Neuronal stem cell (in vitro differentiated cells): ENCODE measurements at regions not wholly inside any gene's neighbourhood (a gene's known extent, or its start where the extent isn't known, plus 50 kb on each side); places are given as distances from the start of the nearest gene placed in this dataset.
A peak's percentile ranks its signal among the peaks of the same experiment; 100 is the strongest.
"Not testable (repeated sequence)": the region's sequence is repeated elsewhere in the genome, so short reads cannot be mapped to it uniquely, and the experiment has no call there.

Experiments used
- DNase-seq: peaks from one replicate; pipeline ENCODE4 v3.0.0-alpha.2; 2013; ENCODE audit warnings: low spot score
- H2AFZ ChIP-seq: one replicate; pipeline ENCODE4 v1.6.1; 2013; ENCODE audit warnings: mild to moderate bottlenecking, low read length, inconsistent platforms
- H2AK5ac ChIP-seq: 2 replicates; pipeline ENCODE4 v1.6.1; 2013; ENCODE audit warnings: low read depth, mild to moderate bottlenecking, inconsistent platforms, low read length, moderate library complexity, mixed read lengths
- H2BK120ac ChIP-seq: 2 replicates; pipeline ENCODE4 v1.6.1; 2013; ENCODE audit warnings: low read depth, mild to moderate bottlenecking, inconsistent platforms, low read length, moderate library complexity, mixed read lengths
- H2BK12ac ChIP-seq: one replicate; pipeline ENCODE4 v1.6.1; 2013; ENCODE audit warnings: low read length, inconsistent platforms
- H2BK15ac ChIP-seq: 2 replicates; pipeline ENCODE4 v1.6.1; 2013; ENCODE audit warnings: mild to moderate bottlenecking, low read length, inconsistent platforms, mixed read lengths
- H2BK5ac ChIP-seq: one replicate; pipeline ENCODE4 v1.6.1; 2013; ENCODE audit warnings: inconsistent platforms, mild to moderate bottlenecking, low read length, moderate library complexity
- H3K14ac ChIP-seq: one replicate; pipeline ENCODE4 v1.6.1; 2013; ENCODE audit warnings: low read length, inconsistent platforms
- H3K18ac ChIP-seq: 2 replicates; pipeline ENCODE4 v1.6.1; 2013; ENCODE audit warnings: low read length, inconsistent platforms
- H3K23ac ChIP-seq: 2 replicates; pipeline ENCODE4 v1.6.1; 2013; ENCODE audit warnings: low read depth, mild to moderate bottlenecking, mixed read lengths, low read length, inconsistent platforms; ENCODE audit not compliant: poor library complexity
- H3K27ac ChIP-seq: replicated peaks from 3 replicates; pipeline ENCODE4 v1.5.1; 2013; ENCODE audit warnings: low read length, inconsistent platforms
- H3K27me3 ChIP-seq, 3 experiments: 2 replicates each; pipeline ENCODE4 v1.6.1; 2013; ENCODE audit warnings: low read length in 3 of 3, mild to moderate bottlenecking in 2 of 3, inconsistent platforms in 1 of 3, low read depth in 1 of 3, mixed read lengths in 1 of 3, moderate library complexity in 1 of 3; ENCODE audit not compliant: control insufficient read depth in 3 of 3, insufficient read depth in 3 of 3
- H3K36me3 ChIP-seq, 2 donors: replicated peaks in 1 of 2; 2 replicates each; pipeline ENCODE4 v1.6.1; 2013; ENCODE audit warnings: low read length in 2 of 2; ENCODE audit not compliant: control insufficient read depth in 2 of 2, insufficient read depth in 2 of 2
- H3K4ac ChIP-seq: 2 replicates; pipeline ENCODE4 v1.6.1; 2013; ENCODE audit warnings: inconsistent platforms, mild to moderate bottlenecking, low read length, moderate library complexity
- H3K4me1 ChIP-seq, 2 donors: 1 replicate in 1 of 2; 2 replicates in 1 of 2; pipeline ENCODE4 v1.6.1; 2013; ENCODE audit warnings: low read length in 2 of 2, low read depth in 1 of 2; ENCODE audit not compliant: control insufficient read depth in 2 of 2, insufficient read depth in 1 of 2
- H3K4me2 ChIP-seq: one replicate; pipeline ENCODE4 v1.6.1; 2013; ENCODE audit warnings: mild to moderate bottlenecking, low read length, inconsistent platforms; ENCODE audit not compliant: insufficient read depth, poor library complexity, severe bottlenecking
- H3K4me3 ChIP-seq, 2 donors: 2 replicates each; pipeline ENCODE4 v1.5.1; 2013; ENCODE audit warnings: low read length in 2 of 2, mild to moderate bottlenecking in 2 of 2, inconsistent platforms in 1 of 2, moderate library complexity in 1 of 2
- H3K79me1 ChIP-seq: one replicate; pipeline ENCODE4 v1.6.1; 2013; ENCODE audit warnings: low read depth, mild to moderate bottlenecking, inconsistent platforms, low read length, moderate library complexity
- H3K9ac ChIP-seq: one replicate; pipeline ENCODE4 v1.6.1; 2013; ENCODE audit warnings: mild to moderate bottlenecking, low read depth, low read length, inconsistent platforms; ENCODE audit not compliant: poor library complexity
- H3K9me3 ChIP-seq, 2 donors: replicated peaks in 1 of 2; 2 replicates each; pipeline versions ENCODE3 to v1.6.1; 2013; ENCODE audit warnings: low read length in 2 of 2, mild to moderate bottlenecking in 2 of 2, inconsistent platforms in 1 of 2, low read depth in 1 of 2, mixed read lengths in 1 of 2, moderate library complexity in 1 of 2; ENCODE audit not compliant: control insufficient read depth in 2 of 2, insufficient read depth in 1 of 2
- H4K8ac ChIP-seq: one replicate; pipeline ENCODE4 v1.6.1; 2013; ENCODE audit warnings: low read depth, mild to moderate bottlenecking, inconsistent platforms, low read length, moderate library complexity
- H4K91ac ChIP-seq: one replicate; pipeline ENCODE4 v1.6.1; 2013; ENCODE audit warnings: low read length, low read depth, mild to moderate bottlenecking, inconsistent platforms; ENCODE audit not compliant: poor library complexity
- WGBS, 2 donors: extraction: QIAGEN DNeasy Blood & Tissue Kit; methylation state at CpG; one replicate each; pipeline ENCODE4 v1.1.7; 2013; ENCODE audit warnings: missing lambda C conversion rate in 2 of 2, mixed read lengths in 1 of 2; ENCODE audit not compliant: insufficient read length in 2 of 2, insufficient replicate concordance in 1 of 2; ENCODE audit errors: extremely low coverage in 2 of 2; 5-methylcytosine and 5-hydroxymethylcytosine counted together

- WGBS, 2 donors = no CpG with 5 or more reads among the region's 2 CpGs
- H2BK12ac ChIP-seq, H3K14ac ChIP-seq, H3K4me2 ChIP-seq, H3K4me1 ChIP-seq, H3K9ac ChIP-seq, H2BK5ac ChIP-seq, H3K79me1 ChIP-seq, H3K36me3 ChIP-seq, H3K9me3 ChIP-seq, H2BK120ac ChIP-seq, H3K4me3 ChIP-seq, H3K27me3 ChIP-seq, H2AFZ ChIP-seq, H3K23ac ChIP-seq, H2AK5ac ChIP-seq, H3K18ac ChIP-seq, H3K4ac ChIP-seq, H2BK15ac ChIP-seq, H4K8ac ChIP-seq, H3K27ac ChIP-seq, H4K91ac ChIP-seq, DNase-seq: not testable (repeated sequence)
These were observed 292.0 kb downstream of the GOLGA6L6 start for GRCh38 chr15:20249677-20249970.

- not testable (repeated sequence) for H2BK15ac ChIP-seq, H3K36me3 ChIP-seq, H3K9me3 ChIP-seq, H2BK12ac ChIP-seq, H3K4ac ChIP-seq, H3K4me1 ChIP-seq, H3K18ac ChIP-seq, H3K4me2 ChIP-seq, H2BK5ac ChIP-seq, H4K8ac ChIP-seq, H3K79me1 ChIP-seq, H3K23ac ChIP-seq, H2AK5ac ChIP-seq, H3K9ac ChIP-seq, DNase-seq, H3K27me3 ChIP-seq, H3K4me3 ChIP-seq, H3K14ac ChIP-seq, H4K91ac ChIP-seq, H3K27ac ChIP-seq, H2AFZ ChIP-seq, H2BK120ac ChIP-seq
- WGBS, 2 donors = no CpG with 5 or more reads among the region's 4 CpGs
These were observed 293.2 kb downstream of the GOLGA6L6 start for GRCh38 chr15:20248434-20248833.

GRCh38 chr15:20247137-20247536 is 294.5 kb downstream of the GOLGA6L6 start:
- H3K9me3 ChIP-seq, H3K27ac ChIP-seq, H3K4me2 ChIP-seq, DNase-seq, H4K91ac ChIP-seq, H3K36me3 ChIP-seq, H4K8ac ChIP-seq, H2BK12ac ChIP-seq, H3K4ac ChIP-seq, H3K4me3 ChIP-seq, H3K27me3 ChIP-seq, H2BK5ac ChIP-seq, H3K79me1 ChIP-seq, H3K9ac ChIP-seq, H2AFZ ChIP-seq, H2BK15ac ChIP-seq, H3K4me1 ChIP-seq, H3K23ac ChIP-seq, H3K14ac ChIP-seq, H3K18ac ChIP-seq, H2AK5ac ChIP-seq, H2BK120ac ChIP-seq: not testable (repeated sequence)
- WGBS, 2 donors = no CpG with 5 or more reads among the region's 6 CpGs

- H3K4me1 ChIP-seq, H3K27me3 ChIP-seq, DNase-seq, H2BK120ac ChIP-seq, H3K27ac ChIP-seq, H3K23ac ChIP-seq, H3K14ac ChIP-seq, H3K4me2 ChIP-seq, H3K4me3 ChIP-seq, H2AFZ ChIP-seq, H3K9ac ChIP-seq, H4K91ac ChIP-seq, H2AK5ac ChIP-seq, H3K18ac ChIP-seq, H4K8ac ChIP-seq, H3K9me3 ChIP-seq, H2BK5ac ChIP-seq, H3K4ac ChIP-seq, H3K36me3 ChIP-seq, H2BK15ac ChIP-seq, H3K79me1 ChIP-seq: not testable (repeated sequence)
- no CpG with 5 or more reads among the region's 8 CpGs for WGBS, 2 donors
- H2BK12ac ChIP-seq = peak overlapping the region; percentile 22
These were observed 295.0 kb downstream of the GOLGA6L6 start for GRCh38 chr15:20246624-20247023.
